ENCODE measurements at regions not wholly inside any gene's neighbourhood (a gene's known extent, or its start where the extent isn't known, plus 50 kb on each side); places are given as distances from the start of the nearest gene placed in this dataset. TPM values are rescaled to one million over a fixed set of nuclear protein-coding genes. Genes with fewer than 3 reads are reported as not detected.
"Not testable (repeated sequence)": the region's sequence is repeated elsewhere in the genome, so short reads cannot be mapped to it uniquely, and the experiment has no call there.

- H3K36me3 ChIP-seq; H3K27me3 ChIP-seq; H3K4me3 ChIP-seq; DNase-seq (ENCODE audit: low spot score in 2 of 2); H3K4me1 ChIP-seq; H3K27ac ChIP-seq; H3K9me3 ChIP-seq: not testable (repeated sequence)
- 77 to 80% methylated on average over 21 of the region's 21 CpGs for WGBS, 2 donors
Measured at GRCh38 chr16:21540770-21541433, 58.5 kb upstream of the METTL9 start.

GRCh38 chr16:21541611-21542051 is 57.7 kb upstream of the METTL9 start:
- not testable (repeated sequence) for H3K27ac ChIP-seq; H3K9me3 ChIP-seq; H3K36me3 ChIP-seq; DNase-seq (ENCODE audit: low spot score in 2 of 2); H3K4me3 ChIP-seq; H3K27me3 ChIP-seq; H3K4me1 ChIP-seq
- WGBS, 2 donors: 52 to 57% methylated on average over 7 to 8 of the region's 10 CpGs

GRCh38 chr16:21542075-21542474 is 57.3 kb upstream of the METTL9 start:
- not testable (repeated sequence) for H3K9me3 ChIP-seq; H3K27me3 ChIP-seq; H3K27ac ChIP-seq; H3K36me3 ChIP-seq; H3K4me3 ChIP-seq; DNase-seq (ENCODE audit: low spot score in 2 of 2); H3K4me1 ChIP-seq
- WGBS, 2 donors: 71 to 80% methylated on average over 12 of the region's 15 CpGs

GRCh38 chr16:21542491-21543124 is 56.8 kb upstream of the METTL9 start:
- H3K27me3 ChIP-seq; H3K27ac ChIP-seq; H3K4me3 ChIP-seq; H3K9me3 ChIP-seq; H3K36me3 ChIP-seq; DNase-seq (ENCODE audit: low spot score in 2 of 2); H3K4me1 ChIP-seq: not testable (repeated sequence)
- no CpG with 5 or more reads among the region's 15 CpGs for WGBS, 2 donors

GRCh38 chr16:21543151-21543836 is 56.1 kb upstream of the METTL9 start:
- H3K9me3 ChIP-seq; H3K27ac ChIP-seq; H3K27me3 ChIP-seq; H3K4me3 ChIP-seq; H3K36me3 ChIP-seq; H3K4me1 ChIP-seq; DNase-seq (ENCODE audit: low spot score in 2 of 2): not testable (repeated sequence)
- 67 to 68% methylated on average over 12 of the region's 12 CpGs for WGBS, 2 donors

- WGBS, 2 donors: 79 to 81% methylated on average over 30 of the region's 30 CpGs
- H3K9me3 ChIP-seq; H3K36me3 ChIP-seq; H3K4me3 ChIP-seq; H3K27ac ChIP-seq; H3K27me3 ChIP-seq; H3K4me1 ChIP-seq; DNase-seq (ENCODE audit: low spot score in 2 of 2): not testable (repeated sequence)
Measured at GRCh38 chr16:21545664-21546326, 53.6 kb upstream of the METTL9 start.

GRCh38 chr16:21549396-21549795 is 50.0 kb upstream of the METTL9 start:
- DNase-seq (ENCODE audit: low spot score in 2 of 2): not testable (repeated sequence)

More at GRCh38 chr16:21549396-21549795, 50.0 kb upstream of the METTL9 start:
- 82 to 87% methylated on average over 7 of the region's 7 CpGs for WGBS, 2 donors
- not testable (repeated sequence) for H3K36me3 ChIP-seq, H3K4me1 ChIP-seq, H3K27me3 ChIP-seq, H3K4me3 ChIP-seq, H3K27ac ChIP-seq, H3K9me3 ChIP-seq

Small RNA genes in the stretch of these regions (small RNA-seq; reads per million reads assigned to genes)
- not detected for gene MIR3680-1

All from tibial nerve (tissue), 4 donors.